SIG-M5 treated with dmso at 0.1 percent for 504 hours (cell line): ENCODE measurements at regions not wholly inside any gene's neighbourhood (a gene's known extent, or its start where the extent isn't known, plus 50 kb on each side); places are given as distances from the start of the nearest gene placed in this dataset.

Source experiments
- DNase-seq: peaks from one replicate; lab custom pipeline; 2025; ENCODE audit not compliant: unreplicated experiment; lab: John Stamatoyannopoulos, UW

DNA sequence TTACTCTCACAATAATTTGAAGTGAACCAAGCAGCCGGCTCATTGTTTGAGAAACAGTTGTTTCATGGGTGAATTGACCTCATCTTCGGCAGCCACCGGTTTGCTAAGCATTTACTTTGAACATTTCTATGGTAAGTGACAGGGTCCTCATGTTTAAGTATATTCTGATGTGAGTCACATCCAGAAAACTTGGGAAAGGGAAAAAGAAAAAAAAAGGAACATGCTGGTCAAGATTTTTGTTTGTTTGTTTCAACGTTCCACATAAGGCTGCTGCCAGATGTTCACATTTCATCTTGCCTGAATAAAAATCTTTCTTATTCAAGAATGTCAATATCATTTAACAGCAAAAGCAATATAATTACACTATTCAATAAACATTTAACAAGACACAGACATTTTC is 55.0 kb upstream of the EXOC2 start:
- DNase-seq: no peak

DNA sequence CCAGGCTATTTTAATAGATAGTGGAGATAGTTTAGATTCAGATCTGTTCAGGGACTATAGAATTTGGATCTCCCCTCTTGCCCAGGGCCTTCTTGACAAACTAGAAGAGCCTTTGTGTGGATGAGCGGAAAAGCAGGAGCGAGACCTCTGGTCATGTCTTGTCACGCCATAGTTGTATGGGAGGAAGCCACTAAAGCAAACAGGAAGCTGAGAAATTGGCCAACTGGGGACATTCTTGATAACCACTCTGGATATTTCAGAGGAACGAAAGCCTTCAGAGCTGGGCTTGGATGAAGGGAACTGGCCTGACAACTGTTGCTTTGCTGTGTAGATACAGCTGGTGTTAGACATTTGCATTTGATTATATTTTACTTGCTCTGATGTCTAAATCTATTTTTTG is 54.1 kb upstream of the EXOC2 start:
- no peak for DNase-seq

DNA sequence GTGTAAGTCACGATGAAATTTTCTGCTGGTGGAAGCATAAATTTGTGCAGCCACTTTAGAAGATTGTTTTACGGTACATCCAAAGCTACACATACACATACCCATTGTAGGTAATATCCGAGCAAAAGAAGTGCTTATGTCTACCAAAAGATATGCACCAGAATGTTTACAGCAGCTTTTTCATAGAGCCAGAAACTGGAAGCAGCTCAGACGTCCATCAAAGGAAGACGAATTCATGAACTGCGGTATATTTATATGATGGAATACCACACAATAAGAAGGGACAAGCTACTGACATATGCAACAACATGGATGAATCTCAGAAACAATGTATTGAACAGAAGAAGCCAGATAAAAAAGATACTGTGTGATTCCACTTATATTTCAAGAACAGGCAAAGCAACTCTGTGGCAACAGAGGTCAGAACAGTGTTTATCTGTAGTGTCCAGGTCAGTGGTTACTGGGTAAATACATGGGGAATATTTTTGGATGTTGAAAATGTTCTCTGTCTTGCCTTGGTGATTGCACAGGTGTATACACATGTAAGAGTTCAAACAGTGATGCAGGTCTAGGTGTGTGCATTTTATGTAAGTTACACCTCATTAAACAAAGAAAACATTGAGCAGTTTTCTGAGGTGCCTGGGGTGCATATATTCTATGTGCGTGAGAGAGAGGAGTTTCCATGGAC is 51.9 kb upstream of the EXOC2 start:
- DNase-seq: no peak

DNA sequence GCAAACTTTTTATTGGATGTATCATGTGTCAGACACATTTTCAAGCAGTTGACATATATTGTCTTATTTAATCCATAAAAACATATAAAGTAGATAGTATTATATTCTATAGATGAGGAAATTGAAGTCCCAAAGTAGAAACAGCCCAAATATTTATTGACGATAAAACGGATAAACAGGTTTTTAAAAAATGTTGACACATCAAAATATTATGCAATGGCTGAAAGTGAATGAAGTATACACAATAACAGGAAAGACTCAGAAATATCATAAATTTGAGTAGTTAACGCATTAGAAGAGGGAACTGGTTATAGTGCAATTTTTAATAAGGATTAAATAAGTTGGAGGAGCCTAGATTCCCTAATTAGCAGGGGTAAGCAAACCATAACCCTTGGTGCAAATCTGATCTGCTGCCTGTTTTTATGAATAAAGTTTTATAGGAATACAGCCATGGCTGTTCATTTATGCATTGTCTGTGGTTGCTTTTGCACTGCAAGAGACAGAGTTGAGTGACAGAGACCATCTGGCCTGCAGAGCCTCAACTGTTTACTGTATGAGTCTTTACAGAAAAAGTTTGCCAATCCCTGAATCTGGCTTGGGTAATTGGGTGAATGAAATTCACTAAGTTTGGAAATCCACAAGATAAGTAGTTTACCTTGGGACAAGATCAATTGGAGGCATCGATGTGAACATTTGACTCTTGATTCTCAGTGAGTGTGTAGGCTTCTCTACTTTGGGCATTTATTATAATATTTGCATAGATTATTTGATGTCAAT is 50.6 kb upstream of the EXOC2 start:
- no peak for DNase-seq
